PC-3 (cell line): ENCODE measurements at regions not wholly inside any gene's neighbourhood (a gene's known extent, or its start where the extent isn't known, plus 50 kb on each side); places are given as distances from the start of the nearest gene placed in this dataset.

Experiments
- ATAC-seq: fragments of 200-7000 bp; cut with Tn5 transposase; 2 replicates; pipeline ENCODE4 v1.9.1; 2020; ENCODE audit warnings: mild to moderate bottlenecking, moderate library complexity
- BruUV-seq: library from RNA; stranded (reverse); fragments of 400-500 nt; replicated peaks from 2 replicates; lab custom pipeline; 2021; lab: Mats Ljungman, UMichigan
- CTCF ChIA-PET: fragments of 300-600 bp; sonication (Branson Sonifier 250); formaldehyde crosslinking; loops from one replicate; lab custom pipeline; 2022; ENCODE audit warnings: antibody characterized with exemption; lab: Charles Lee
- POLR2A ChIA-PET: fragments of 300-600 bp; sonication (Branson Sonifier 250); formaldehyde crosslinking; loops from one replicate; lab custom pipeline; 2022; ENCODE audit warnings: antibody characterized with exemption; ENCODE audit not compliant: unreplicated experiment; lab: Charles Lee
- DNase-seq: peaks from one replicate; pipeline ENCODE4 v3.0.0-alpha.2; 2015
- H2AFZ ChIP-seq: fragments of 300-600 bp; sonication (generic); 2 replicates; pipeline ENCODE4 v1.6.0; 2016; ENCODE audit warnings: antibody characterized with exemption, low read length
- H3F3A ChIP-seq: fragments of 300-600 bp; sonication (generic); one replicate; pipeline ENCODE4 v1.6.0; 2017; ENCODE audit warnings: antibody characterized with exemption, low read length, control low read depth, mild to moderate bottlenecking; ENCODE audit not compliant: unreplicated experiment
- H3K27ac ChIP-seq: fragments of 300-600 bp; sonication (generic); 2 replicates; pipeline ENCODE4 v1.5.1; 2016; ENCODE audit warnings: mild to moderate bottlenecking, low read length
- H3K27me3 ChIP-seq: fragments of 300-600 bp; sonication (generic); 2 replicates; pipeline ENCODE4 v1.6.1; 2016; ENCODE audit warnings: low read length, mixed read lengths
- H3K36me3 ChIP-seq: fragments of 300-600 bp; sonication (generic); 2 replicates; pipeline ENCODE4 v1.6.1; 2016; ENCODE audit warnings: low read depth, mixed run types, low read length, mixed read lengths
- H3K4me1 ChIP-seq: fragments of 300-600 bp; sonication (generic); 2 replicates; pipeline ENCODE4 v1.5.1; 2016; ENCODE audit warnings: low read length; ENCODE audit not compliant: insufficient read depth
- H3K4me2 ChIP-seq: fragments of 300-600 bp; sonication (generic); 2 replicates; pipeline ENCODE4 v1.6.0; 2016; ENCODE audit warnings: low read length
- H3K4me3 ChIP-seq: fragments of 300-600 bp; sonication (generic); 2 replicates; pipeline ENCODE4 v1.5.1; 2016; ENCODE audit warnings: mild to moderate bottlenecking, low read length, mixed read lengths
- H3K79me2 ChIP-seq: fragments of 300-600 bp; sonication (generic); 2 replicates; pipeline ENCODE4 v1.6.1; 2017; ENCODE audit warnings: low read length, mixed read lengths
- H3K9ac ChIP-seq: fragments of 300-600 bp; sonication (generic); 2 replicates; pipeline ENCODE4 v1.6.0; 2016; ENCODE audit warnings: mild to moderate bottlenecking, low read length
- H3K9me2 ChIP-seq: fragments of 300-600 bp; sonication (generic); replicated peaks from 2 replicates; pipeline ENCODE4 v1.6.1; 2016; ENCODE audit warnings: mixed run types, low read length, mixed read lengths
- H3K9me3 ChIP-seq: fragments of 300-600 bp; sonication (generic); 2 replicates; pipeline ENCODE4 v1.6.1; 2016; ENCODE audit warnings: low read length, mixed read lengths
- H4K20me1 ChIP-seq: fragments of 300-600 bp; sonication (generic); 2 replicates; pipeline ENCODE4 v1.6.1; 2016; ENCODE audit warnings: low read length, mixed read lengths
- CTCF ChIP-seq: fragments of 300-600 bp; sonication (generic); conservative IDR thresholded peaks from 2 replicates; pipeline ENCODE4 v1.5.1; 2017; ENCODE audit warnings: antibody characterized with exemption, low read depth, mild to moderate bottlenecking, low read length
- EZH2 ChIP-seq: fragments of 300-600 bp; sonication (generic); IDR thresholded peaks from one replicate; pipeline ENCODE4 v1.6.1; 2017; ENCODE audit warnings: antibody characterized with exemption, mild to moderate bottlenecking, low read length; ENCODE audit not compliant: unreplicated experiment
- EZH2phosphoT487 ChIP-seq: fragments of 300-600 bp; sonication (generic); IDR thresholded peaks from 2 replicates; pipeline ENCODE4 v1.6.1; 2018; ENCODE audit warnings: mild to moderate bottlenecking, antibody characterized with exemption, low read length, borderline replicate concordance
- intact Hi-C: fragments of 100-400 bp; cut with micrococcal nuclease; formaldehyde crosslinking; loops from 2 replicates; pipeline ENCODE4 v1.9.0; 2023

- no peak overlapping the region for H2AFZ ChIP-seq
- no TSS peak for BruUV-seq
These were observed 66.4 kb upstream of the SERP2 start for GRCh38 chr13:44307255-44307654.

GRCh38 chr13:44307844-44308243 lies 65.8 kb upstream of the SERP2 start:
- intact Hi-C loops, result loop anchor here (2.0 to 10.0 kb wide), 3 partner anchors 39 to 403 kb away; no protein-coding TSS in a partner anchor

More at GRCh38 chr13:44307255-44307654, 66.4 kb upstream of the SERP2 start:
- CTCF ChIA-PET, result interaction anchor here (1.4 kb wide), 1 partner anchor 128 kb away, joined by 3 read pairs; no protein-coding TSS in a partner anchor
- H3K9me2 ChIP-seq, result no peaks in the 10 kb centered on the region
- H3K27me3 ChIP-seq, result no peaks in the 10 kb centered on the region
- peak overlapping the region; percentile 100 for H3K27ac ChIP-seq
- DNase-seq (peak; percentile 15), ATAC-seq (no peak)
- TF ChIP-seq EZH2, result no peak
- no peak for TF ChIP-seq EZH2phosphoT487
- no peaks in the 10 kb centered on the region for H3K36me3 ChIP-seq
- H3K4me2 ChIP-seq, result peak overlapping the region; percentile 83
- H4K20me1 ChIP-seq, result no peaks in the 10 kb centered on the region
- no peaks in the 10 kb centered on the region for H3F3A ChIP-seq
- peaks cover 73% of the 10 kb centered on the region for H3K4me1 ChIP-seq
- H3K9ac ChIP-seq, result peak overlapping the region; percentile 99
- peak overlapping the region; percentile 47; the same call in 1 of the 2 replicates for H3K4me3 ChIP-seq
- POLR2A ChIA-PET, result interaction anchor here (1.4 kb wide), 1 partner anchor 129 kb away, joined by 20 read pairs; no protein-coding TSS in a partner anchor
- no peaks in the 10 kb centered on the region for H3K9me3 ChIP-seq
- intact Hi-C loops, result loop anchor here (2.0 to 10.0 kb wide), 3 partner anchors 38 to 402 kb away; no protein-coding TSS in a partner anchor
- H3K79me2 ChIP-seq, result no peaks in the 10 kb centered on the region

GRCh38 chr13:44308352-44308751 lies 65.3 kb upstream of the SERP2 start:
- CTCF ChIA-PET, result no interaction called here
- no peak for DNase-seq
- no peak for ATAC-seq
- BruUV-seq, result no TSS peak
- Histone ChIP-seq H3K4me2 (no peak overlapping the region), H4K20me1 (no peaks in the 10 kb centered on the region), H3K9me2 (no peaks in the 10 kb centered on the region), H3K9me3 (no peaks in the 10 kb centered on the region), H3K36me3 (no peaks in the 10 kb centered on the region), H3K27me3 (no peaks in the 10 kb centered on the region), H2AFZ (no peak overlapping the region), H3K27ac (peak overlapping the region; percentile 100), H3K4me3 (no peak overlapping the region), H3F3A (peaks cover under 1% of the 10 kb centered on the region), H3K4me1 (peaks cover 74% of the 10 kb centered on the region), H3K79me2 (no peaks in the 10 kb centered on the region), H3K9ac (peak overlapping the region; percentile 99)
- TF ChIP-seq EZH2 (no peak), CTCF (no peak), EZH2phosphoT487 (no peak)
- intact Hi-C loops, result loop anchor here (10.0 kb wide), 1 partner anchor 404 kb away; no protein-coding TSS in a partner anchor
- POLR2A ChIA-PET, result interaction anchor here (0.5 kb wide), 1 partner anchor 115 kb away, joined by 3 read pairs; no protein-coding TSS in a partner anchor

More at GRCh38 chr13:44307844-44308243, 65.8 kb upstream of the SERP2 start:
- CTCF ChIA-PET, result no interaction called here
- peak overlapping the region; percentile 100 for H3K27ac ChIP-seq
- TF ChIP-seq EZH2 (no peak), EZH2phosphoT487 (no peak), CTCF (no peak)
- H3F3A ChIP-seq, result no peaks in the 10 kb centered on the region
- ATAC-seq (peak; percentile 0; the same call in 1 of the 2 replicates), DNase-seq (peak; percentile 40)
- H3K27me3 ChIP-seq, result no peaks in the 10 kb centered on the region
- no peaks in the 10 kb centered on the region for H3K79me2 ChIP-seq
- peak overlapping the region; percentile 99 for H3K9ac ChIP-seq
- peaks cover 71% of the 10 kb centered on the region for H3K4me1 ChIP-seq
- H2AFZ ChIP-seq, result no peak overlapping the region
- peak overlapping the region; percentile 83 for H3K4me2 ChIP-seq
- no TSS peak for BruUV-seq
- H4K20me1 ChIP-seq, result no peaks in the 10 kb centered on the region
- H3K9me2 ChIP-seq, result no peaks in the 10 kb centered on the region
- no peak overlapping the region for H3K4me3 ChIP-seq
- H3K36me3 ChIP-seq, result no peaks in the 10 kb centered on the region
- H3K9me3 ChIP-seq, result no peaks in the 10 kb centered on the region
- POLR2A ChIA-PET, result no interaction called here
